GM19023 (cell line): ENCODE measurements at regions not wholly inside any gene's neighbourhood (a gene's known extent, or its start where the extent isn't known, plus 50 kb on each side); places are given as distances from the start of the nearest gene placed in this dataset.
"Not testable (repeated sequence)": the region's sequence is repeated elsewhere in the genome, so short reads cannot be mapped to it uniquely, and the experiment has no call there.

ENCODE experiments used
- ATAC-seq: cut with Tn5 transposase; IDR thresholded peaks from one replicate; pipeline ENCODE4 v1.9.1; 2021; ENCODE audit warnings: mild to moderate bottlenecking, moderate library complexity; ENCODE audit not compliant: unreplicated experiment

- no peak for ATAC-seq
These were observed 329.0 kb upstream of the TMTC4 start for GRCh38 chr13:101003566-101003965.

DNA sequence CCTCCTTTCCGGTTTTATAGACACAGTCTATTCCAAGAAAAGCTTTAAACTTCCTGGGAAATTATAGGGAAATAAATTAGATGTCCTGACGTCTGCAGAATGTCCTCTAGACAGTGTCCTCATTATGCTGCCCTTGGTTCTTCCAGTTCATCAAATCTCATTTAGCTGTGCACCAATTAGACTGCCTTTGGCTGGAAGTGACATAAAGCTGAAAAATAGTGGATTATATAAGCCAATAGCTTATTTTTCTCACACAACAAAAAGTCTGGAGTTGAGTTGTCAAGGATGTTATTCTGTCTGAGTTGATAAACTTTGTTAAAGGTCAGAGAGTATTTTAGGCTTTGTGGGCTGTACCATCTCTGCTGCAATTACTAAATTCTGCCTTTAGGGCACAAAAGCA lies 314.8 kb upstream of the TMTC4 start:
- no peak for ATAC-seq

- no peak for ATAC-seq
These were observed 314.3 kb upstream of the TMTC4 start for GRCh38 chr13:100988921-100989320.

GRCh38 chr13:100987948-100988347 lies 313.4 kb upstream of the TMTC4 start:
- no peak for ATAC-seq

DNA sequence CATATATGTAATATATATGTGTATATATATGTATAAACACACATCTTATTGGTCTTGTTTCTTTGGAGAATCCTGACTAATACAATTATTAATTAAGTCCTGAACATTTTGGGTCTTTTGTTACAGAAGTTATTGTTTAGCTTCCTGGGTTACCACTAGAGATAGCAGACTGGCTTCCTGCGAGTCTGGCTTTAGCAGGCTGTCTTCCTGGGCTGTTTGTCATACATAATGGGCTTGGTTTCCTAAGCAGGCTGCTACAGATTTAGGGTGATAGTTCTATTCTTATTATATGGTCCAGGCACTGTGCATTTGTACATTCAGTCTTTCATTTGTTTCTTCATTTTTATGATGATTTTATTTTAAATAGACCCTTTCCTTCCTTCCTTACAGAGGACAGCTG lies 312.0 kb upstream of the TMTC4 start:
- ATAC-seq = no peak

DNA sequence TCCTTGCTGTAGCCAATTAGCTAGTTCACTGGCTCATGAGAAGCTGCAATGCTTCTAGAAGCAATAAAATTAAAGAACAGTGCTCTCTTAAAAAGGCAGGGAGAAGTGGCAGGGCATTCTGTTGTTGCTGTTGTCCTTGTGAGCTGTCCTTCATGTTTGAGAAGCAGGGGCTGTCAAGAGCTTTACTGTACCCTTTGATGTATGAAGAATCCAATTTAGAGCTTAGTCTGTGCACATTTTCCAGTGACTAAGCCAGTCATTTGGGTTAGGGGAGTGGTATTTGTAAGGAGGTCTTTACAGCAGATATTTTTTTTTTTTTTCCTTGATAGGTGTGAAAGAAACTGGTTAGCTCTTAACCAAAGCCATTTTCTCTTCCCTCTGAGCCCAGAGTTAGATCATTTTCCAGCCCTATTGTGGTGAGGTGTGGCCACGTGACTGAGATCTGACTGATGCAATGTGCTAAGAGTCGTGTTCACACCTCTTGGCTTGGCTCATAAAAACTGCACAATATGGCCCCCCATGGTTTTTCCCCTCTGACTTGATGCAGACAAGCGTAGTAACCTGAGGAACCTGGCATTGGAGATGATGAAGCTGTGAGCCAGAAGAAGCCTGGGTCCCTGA lies 309.6 kb upstream of the TMTC4 start:
- ATAC-seq = no peak

- no peak for ATAC-seq
These were observed 308.5 kb upstream of the TMTC4 start for GRCh38 chr13:100983111-100983510.

DNA sequence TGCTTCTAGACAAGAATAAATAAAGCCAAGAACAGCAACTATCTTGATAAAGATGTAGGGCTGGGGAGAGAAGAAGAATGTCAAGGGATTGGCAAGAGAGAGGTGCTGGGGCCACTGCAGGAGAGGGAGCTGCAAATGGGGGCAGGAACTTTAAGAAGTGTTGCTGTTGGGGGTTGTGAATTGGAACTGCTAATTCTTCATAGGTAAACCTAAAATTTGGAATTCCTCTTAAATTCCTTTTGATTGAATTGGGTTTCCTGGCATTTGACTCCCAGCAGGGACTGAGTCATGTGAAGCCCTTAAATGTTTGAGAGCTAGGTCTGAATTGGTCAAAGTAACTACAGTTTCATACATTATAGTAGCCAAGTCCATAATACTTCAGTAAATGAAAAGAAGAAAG lies 305.6 kb upstream of the TMTC4 start:
- no peak for ATAC-seq

DNA sequence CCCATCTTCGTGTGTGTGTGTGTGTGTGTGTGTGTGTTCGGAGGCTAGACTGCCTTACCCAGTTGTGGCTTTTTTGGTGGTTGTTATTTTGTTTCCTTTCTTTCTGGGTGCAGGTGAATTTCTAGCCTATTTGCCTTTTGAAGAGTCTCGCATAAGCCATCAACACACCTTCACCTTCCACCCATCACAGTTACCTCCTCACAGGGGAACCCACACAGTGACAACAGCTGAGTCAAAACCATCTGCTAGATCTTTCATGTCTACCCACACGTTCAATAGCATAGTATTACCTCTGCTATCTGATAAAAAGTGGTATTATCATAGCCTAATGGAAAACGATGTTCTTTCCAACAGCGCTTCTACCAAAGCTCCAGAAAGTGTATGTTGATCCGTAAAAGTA lies 303.2 kb upstream of the TMTC4 start:
- ATAC-seq = no peak

GRCh38 chr13:100976993-100977392 lies 302.4 kb upstream of the TMTC4 start:
- no peak for ATAC-seq

- not testable (repeated sequence) for ATAC-seq
These were observed 301.1 kb upstream of the TMTC4 start for GRCh38 chr13:100975666-100976065.

DNA sequence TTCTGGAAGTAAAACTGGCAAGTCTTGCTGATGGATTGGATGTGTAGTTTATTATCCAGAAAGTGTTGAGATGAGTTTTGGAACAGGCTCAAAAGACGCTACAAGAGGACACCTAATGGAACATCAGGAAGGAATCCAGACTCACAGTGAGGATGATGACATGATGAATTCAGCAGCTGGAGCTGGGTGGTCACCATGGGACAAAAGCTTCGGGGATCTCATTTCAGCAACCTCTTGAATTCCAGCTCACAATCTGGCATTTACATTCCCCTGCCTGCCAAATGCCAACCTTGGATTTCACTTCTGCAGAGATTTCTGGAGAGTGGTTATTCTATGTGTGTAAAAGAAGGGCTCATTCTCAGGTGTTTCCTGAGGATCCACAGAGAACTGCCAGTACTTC lies 288.0 kb upstream of the TMTC4 start:
- no peak for ATAC-seq

DNA sequence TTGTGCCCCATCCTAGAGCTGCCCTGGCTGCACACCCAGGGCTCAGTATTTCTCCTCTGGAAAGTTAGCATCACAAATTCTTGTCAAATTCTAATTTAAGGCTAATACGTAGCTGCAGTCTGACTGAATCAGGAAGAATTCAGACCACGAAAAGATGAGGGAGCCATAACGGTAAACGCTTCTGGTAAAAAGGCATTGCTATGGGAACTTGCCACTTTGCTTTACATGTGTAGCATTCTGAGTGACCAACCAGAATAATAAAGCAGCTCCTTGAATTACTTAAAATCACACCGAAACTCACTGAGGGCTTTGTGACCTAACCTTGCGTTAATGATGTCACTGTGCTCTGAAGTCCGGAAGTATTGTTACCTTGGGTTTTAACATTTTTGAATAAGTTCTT lies 286.6 kb upstream of the TMTC4 start:
- no peak for ATAC-seq

GRCh38 chr13:100958831-100959230 lies 284.2 kb upstream of the TMTC4 start:
- ATAC-seq = no peak

- ATAC-seq = no peak
These were observed 283.1 kb upstream of the TMTC4 start for GRCh38 chr13:100957741-100958140.

- ATAC-seq = no peak
These were observed 280.1 kb upstream of the TMTC4 start for GRCh38 chr13:100954430-100955305.

DNA sequence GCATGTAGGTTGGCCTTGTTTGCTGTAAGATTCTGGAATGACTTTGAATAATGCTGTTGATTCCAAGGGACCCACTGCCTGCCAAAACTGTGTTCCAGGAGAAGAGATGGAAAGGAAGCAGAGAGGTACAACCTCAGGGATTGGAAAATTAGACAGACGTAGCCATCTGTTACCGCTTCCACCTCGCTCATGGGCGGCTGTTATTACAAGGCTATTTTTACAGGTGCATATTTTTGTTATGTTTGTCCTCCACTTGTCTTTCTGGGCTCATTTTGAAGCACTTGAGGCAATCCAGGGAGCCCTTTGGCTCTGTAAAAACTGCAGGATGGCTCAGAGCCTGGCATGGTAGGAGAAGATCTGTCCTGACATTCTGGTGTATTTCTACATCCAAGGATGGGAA lies 276.4 kb upstream of the TMTC4 start:
- no peak for ATAC-seq

DNA sequence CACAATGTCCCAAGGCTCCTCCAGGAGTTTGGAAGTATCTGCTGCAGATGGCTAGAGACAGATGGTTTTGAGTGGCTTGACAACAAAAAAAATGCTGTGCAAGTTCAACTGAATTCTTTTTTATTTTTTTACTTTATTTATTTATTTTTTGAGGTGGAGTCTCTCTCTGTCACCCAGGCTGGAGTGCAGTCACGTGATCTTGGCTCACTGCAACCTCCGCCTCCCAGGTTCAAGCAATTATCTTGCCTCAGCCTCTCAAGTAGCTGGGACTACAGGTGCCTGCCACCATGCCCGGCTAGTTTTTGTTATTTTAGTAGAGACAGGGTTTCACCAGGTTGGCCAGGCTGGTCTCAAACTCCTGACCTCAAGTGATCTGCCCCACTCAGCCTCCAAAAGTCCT lies 274.3 kb upstream of the TMTC4 start:
- not testable (repeated sequence) for ATAC-seq

GRCh38 chr13:100946588-100946987 lies 272.0 kb upstream of the TMTC4 start:
- no peak for ATAC-seq

DNA sequence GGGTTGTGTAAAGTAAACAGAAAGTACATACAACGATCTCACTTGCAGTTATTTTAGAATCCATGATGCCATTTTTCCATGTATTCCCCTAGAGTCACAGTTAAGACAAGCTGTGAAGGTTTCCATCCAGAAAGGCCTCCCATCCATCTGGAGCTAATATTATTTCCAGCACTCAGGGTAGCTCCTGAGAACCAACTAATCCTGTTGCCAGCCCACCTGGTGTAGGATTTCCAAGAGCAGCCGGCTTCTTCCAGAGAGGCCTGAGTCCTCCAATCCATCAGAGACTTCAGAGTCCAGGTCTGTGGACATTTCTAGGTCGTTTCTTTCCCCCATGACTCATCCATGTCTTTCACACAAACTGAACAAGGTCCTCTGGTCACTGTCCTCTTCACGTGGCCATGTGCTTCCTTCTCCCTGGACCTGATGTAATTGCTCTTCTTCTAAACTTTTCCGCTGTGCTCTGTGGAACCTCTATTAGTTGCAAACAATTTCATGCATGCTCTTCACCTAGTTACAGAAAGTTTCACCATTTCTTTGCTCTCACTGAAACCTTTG lies 270.3 kb upstream of the TMTC4 start:
- no peak for ATAC-seq

GRCh38 chr13:100942742-100943141 lies 268.1 kb upstream of the TMTC4 start:
- no peak for ATAC-seq
